AG09309 (cell line): ENCODE measurements at regions not wholly inside any gene's neighbourhood (a gene's known extent, or its start where the extent isn't known, plus 50 kb on each side); places are given as distances from the start of the nearest gene placed in this dataset.
"Not testable (repeated sequence)": the region's sequence is repeated elsewhere in the genome, so short reads cannot be mapped to it uniquely, and the experiment has no call there.

ENCODE experiments used
- DNase-seq: peaks from one replicate; pipeline ENCODE4 v3.0.0-alpha.2; 2010; ENCODE audit warnings: low read depth
- H3K4me3 ChIP-seq: 2 replicates; pipeline ENCODE4 v1.5.1; 2011; ENCODE audit warnings: mild to moderate bottlenecking, low read depth, low read length, moderate library complexity; ENCODE audit not compliant: control insufficient read depth
- TF ChIP-seq, protein P1 (sequence below): IDR thresholded peaks from 2 replicates; pipeline ENCODE4 v1.5.1; 2011; ENCODE audit warnings: mild to moderate bottlenecking, low read depth, low read length, inconsistent platforms; ENCODE audit not compliant: insufficient read depth, control insufficient read depth; ENCODE audit errors: missing control alignments

DNA sequence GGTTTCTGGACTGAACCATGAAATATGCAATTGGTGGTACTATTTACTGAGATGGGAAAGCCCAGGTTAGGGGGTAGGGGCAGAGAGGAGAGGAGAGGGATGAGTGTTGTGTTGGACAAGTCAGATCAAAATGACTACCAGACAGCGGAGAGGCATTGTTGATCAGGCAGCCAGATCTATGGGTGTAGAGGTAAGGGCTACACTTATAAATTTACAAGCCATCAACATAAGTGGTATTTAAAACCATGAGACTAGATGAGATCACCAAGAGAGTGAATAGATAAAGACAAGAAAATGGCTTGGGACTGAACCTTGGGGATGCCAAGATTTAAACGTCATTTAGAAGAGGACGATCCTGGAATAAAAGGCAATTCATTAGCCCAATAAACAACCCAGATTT lies 123.4 kb downstream of the NXPE2 start:
- no peak for DNase-seq
- TF ChIP-seq, protein P1, sequence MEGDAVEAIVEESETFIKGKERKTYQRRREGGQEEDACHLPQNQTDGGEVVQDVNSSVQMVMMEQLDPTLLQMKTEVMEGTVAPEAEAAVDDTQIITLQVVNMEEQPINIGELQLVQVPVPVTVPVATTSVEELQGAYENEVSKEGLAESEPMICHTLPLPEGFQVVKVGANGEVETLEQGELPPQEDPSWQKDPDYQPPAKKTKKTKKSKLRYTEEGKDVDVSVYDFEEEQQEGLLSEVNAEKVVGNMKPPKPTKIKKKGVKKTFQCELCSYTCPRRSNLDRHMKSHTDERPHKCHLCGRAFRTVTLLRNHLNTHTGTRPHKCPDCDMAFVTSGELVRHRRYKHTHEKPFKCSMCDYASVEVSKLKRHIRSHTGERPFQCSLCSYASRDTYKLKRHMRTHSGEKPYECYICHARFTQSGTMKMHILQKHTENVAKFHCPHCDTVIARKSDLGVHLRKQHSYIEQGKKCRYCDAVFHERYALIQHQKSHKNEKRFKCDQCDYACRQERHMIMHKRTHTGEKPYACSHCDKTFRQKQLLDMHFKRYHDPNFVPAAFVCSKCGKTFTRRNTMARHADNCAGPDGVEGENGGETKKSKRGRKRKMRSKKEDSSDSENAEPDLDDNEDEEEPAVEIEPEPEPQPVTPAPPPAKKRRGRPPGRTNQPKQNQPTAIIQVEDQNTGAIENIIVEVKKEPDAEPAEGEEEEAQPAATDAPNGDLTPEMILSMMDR = no peak
- H3K4me3 ChIP-seq = no peak overlapping the region

GRCh38 chr11:114802878-114803277 lies 124.6 kb downstream of the NXPE2 start:
- TF ChIP-seq, protein P1 = no peak
- H3K4me3 ChIP-seq = no peak overlapping the region
- DNase-seq = no peak

DNA sequence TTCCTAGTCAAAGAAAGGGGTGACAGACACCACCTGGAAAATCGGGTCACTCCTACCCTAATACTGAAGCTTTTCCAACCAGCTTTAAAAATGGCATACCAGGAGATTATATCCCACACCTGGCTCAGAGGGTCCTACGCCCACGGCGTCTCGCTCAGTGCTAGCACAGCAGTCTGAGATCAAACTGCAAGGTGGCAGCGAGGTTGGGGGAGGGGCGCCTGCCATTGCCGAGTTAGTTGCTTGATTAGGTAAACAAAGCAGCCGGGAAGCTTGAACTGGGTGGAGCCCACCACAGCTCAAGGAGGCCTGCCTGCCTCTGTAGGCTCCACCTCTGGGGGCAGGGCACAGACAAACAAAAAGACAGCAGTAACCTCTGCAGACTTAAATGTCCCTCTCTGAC lies 127.1 kb downstream of the NXPE2 start:
- H3K4me3 ChIP-seq, DNase-seq: not testable (repeated sequence)

DNA sequence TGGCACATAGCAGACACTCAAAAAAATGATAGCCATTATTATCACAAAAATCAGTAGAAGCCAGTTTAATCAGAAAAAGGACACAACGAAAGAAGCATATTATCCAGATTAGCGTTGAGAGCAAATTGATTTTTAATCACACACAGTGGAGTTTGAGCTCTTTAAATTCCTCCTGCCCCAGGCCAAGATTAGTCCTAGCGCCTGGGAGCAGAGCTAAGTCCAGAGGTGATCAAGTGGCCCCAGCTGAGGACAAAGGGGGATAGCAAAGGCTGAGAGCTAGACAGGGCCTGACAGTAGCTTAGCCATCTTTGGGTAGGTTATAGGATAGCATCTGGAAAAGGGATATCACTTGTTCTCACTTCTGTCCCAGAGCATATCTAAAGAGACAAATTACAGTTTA lies 133.6 kb downstream of the NXPE2 start:
- no peak overlapping the region for H3K4me3 ChIP-seq
- TF ChIP-seq, protein P1 = no peak
- no peak for DNase-seq

- no peak overlapping the region for H3K4me3 ChIP-seq
- DNase-seq = no peak
- TF ChIP-seq, protein P1 = no peak
Observed at GRCh38 chr11:114812733-114813132, 134.4 kb downstream of the NXPE2 start.

DNA sequence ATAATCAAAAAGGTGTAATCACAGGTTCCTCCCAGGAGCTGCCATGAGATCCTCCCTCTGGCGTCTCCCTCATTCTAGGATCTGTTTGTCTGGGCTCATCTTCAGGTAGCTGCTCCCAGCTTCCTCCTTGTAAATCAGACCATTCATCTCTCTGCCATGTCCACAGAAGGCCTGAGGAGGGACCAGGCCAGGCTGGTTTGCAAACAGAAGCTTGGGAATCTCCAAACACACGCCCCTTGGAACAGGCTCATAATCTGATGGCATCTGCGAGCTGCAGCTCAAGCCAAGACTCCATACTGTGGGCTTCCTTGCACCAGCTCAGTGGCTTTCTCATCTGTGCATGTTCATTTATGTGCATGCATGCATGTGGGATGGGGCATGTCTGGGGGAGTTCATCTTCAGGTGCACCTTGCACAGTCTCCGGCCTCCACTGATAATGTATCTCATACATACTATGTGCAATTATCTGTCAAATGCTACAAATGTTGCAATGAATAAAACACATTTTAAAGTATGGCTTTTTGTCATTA lies 134.9 kb downstream of the NXPE2 start:
- no peak overlapping the region for H3K4me3 ChIP-seq
- DNase-seq = no peak
- TF ChIP-seq, protein P1 = no peak

DNA sequence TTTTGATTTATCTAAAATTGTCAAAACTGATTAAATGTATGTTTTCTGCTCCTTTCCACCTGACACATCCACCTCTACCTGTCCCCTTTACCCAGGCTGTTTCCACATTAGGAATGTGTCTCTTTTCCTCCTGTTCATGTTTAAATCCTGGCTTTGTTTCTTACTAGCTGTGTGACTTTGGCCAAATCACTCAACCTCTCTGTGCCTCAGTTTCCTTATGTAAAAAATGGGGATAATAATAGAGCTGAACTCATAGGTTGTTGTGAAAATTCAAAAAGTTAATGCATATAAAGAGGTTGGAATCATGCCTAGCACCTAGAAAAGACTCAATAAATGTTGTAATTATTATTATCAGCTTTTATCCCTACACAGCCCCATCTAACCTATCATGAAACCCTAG lies 136.8 kb downstream of the NXPE2 start:
- H3K4me3 ChIP-seq = no peak overlapping the region
- TF ChIP-seq, protein P1 = no peak
- no peak for DNase-seq
